ENCODE measurements at regions not wholly inside any gene's neighbourhood (a gene's known extent, or its start where the extent isn't known, plus 50 kb on each side); places are given as distances from the start of the nearest gene placed in this dataset.

- TF ChIP-seq CTCF (IDR thresholded peaks at IDR 0.05; ENCODE audit: low read depth, low read length), result no peak
- peaks cover 47% of the 10 kb centered on the region for H3K9me3 ChIP-seq (ENCODE audit: control insufficient read depth, insufficient read depth, low read length)
- CTCF ChIA-PET, result no interaction called here
These were observed 151.1 kb upstream of the MKI67 start for GRCh38 chr10:128277267-128277840.

GRCh38 chr10:128278362-128278761 is 152.1 kb upstream of the MKI67 start:
- peaks cover 40% of the 10 kb centered on the region for H3K9me3 ChIP-seq (ENCODE audit: control insufficient read depth, insufficient read depth, low read length)
- POLR2A ChIA-PET, result no interaction called here
- TF ChIP-seq CTCF (IDR thresholded peaks at IDR 0.05; ENCODE audit: low read depth, low read length), result no peak
- no peaks in the 10 kb centered on the region for H3K27me3 ChIP-seq (ENCODE audit: control insufficient read depth, insufficient read depth, low read length)
- CTCF ChIA-PET, result no interaction called here
- H3K4me3 ChIP-seq (ENCODE audit: low read depth, low read length), result no peak overlapping the region
- no peak overlapping the region for H3K27ac ChIP-seq (ENCODE audit: low read depth, low read length)
- DNase-seq (ENCODE audit: low read depth, low spot score), result no peak

More at GRCh38 chr10:128277267-128277840, 151.1 kb upstream of the MKI67 start:
- Histone ChIP-seq H3K27me3 (ENCODE audit: control insufficient read depth, insufficient read depth, low read length) (no peaks in the 10 kb centered on the region), H3K4me3 (ENCODE audit: low read depth, low read length) (no peak overlapping the region), H3K27ac (ENCODE audit: low read depth, low read length) (no peak overlapping the region)
- no peak for DNase-seq (ENCODE audit: low read depth, low spot score)
- POLR2A ChIA-PET, result no interaction called here

- Histone ChIP-seq H3K9me3 (ENCODE audit: control insufficient read depth, insufficient read depth, low read length) (peaks cover 56% of the 10 kb centered on the region), H3K4me3 (ENCODE audit: low read depth, low read length) (no peak overlapping the region), H3K27me3 (ENCODE audit: control insufficient read depth, insufficient read depth, low read length) (no peaks in the 10 kb centered on the region), H3K27ac (ENCODE audit: low read depth, low read length) (no peak overlapping the region)
- POLR2A ChIA-PET, result no interaction called here
- CTCF ChIA-PET, result interaction anchor here (0.6 kb wide), 1 partner anchor 16 kb away, joined by 3 read pairs; no protein-coding TSS in a partner anchor
- no peak for DNase-seq (ENCODE audit: low read depth, low spot score)
- no peak for TF ChIP-seq CTCF (IDR thresholded peaks at IDR 0.05; ENCODE audit: low read depth, low read length)
These were observed 154.0 kb upstream of the MKI67 start for GRCh38 chr10:128280271-128280670.

GRCh38 chr10:128281343-128281742 is 155.1 kb upstream of the MKI67 start:
- ChIA-PET POLR2A (no interaction called here), CTCF (no interaction called here)
- DNase-seq (ENCODE audit: low read depth, low spot score), result no peak
- Histone ChIP-seq H3K27me3 (ENCODE audit: control insufficient read depth, insufficient read depth, low read length) (no peaks in the 10 kb centered on the region), H3K27ac (ENCODE audit: low read depth, low read length) (no peak overlapping the region), H3K4me3 (ENCODE audit: low read depth, low read length) (no peak overlapping the region), H3K9me3 (ENCODE audit: control insufficient read depth, insufficient read depth, low read length) (peaks cover 55% of the 10 kb centered on the region)
- TF ChIP-seq CTCF (IDR thresholded peaks at IDR 0.05; ENCODE audit: low read depth, low read length), result no peak

GRCh38 chr10:128281861-128282260 is 155.6 kb upstream of the MKI67 start:
- no peak overlapping the region for H3K4me3 ChIP-seq (ENCODE audit: low read depth, low read length)
- H3K27me3 ChIP-seq (ENCODE audit: control insufficient read depth, insufficient read depth, low read length), result no peaks in the 10 kb centered on the region
- no peak overlapping the region for H3K27ac ChIP-seq (ENCODE audit: low read depth, low read length)
- peaks cover 59% of the 10 kb centered on the region for H3K9me3 ChIP-seq (ENCODE audit: control insufficient read depth, insufficient read depth, low read length)
- DNase-seq (ENCODE audit: low read depth, low spot score), result no peak
- POLR2A ChIA-PET, result no interaction called here
- TF ChIP-seq CTCF (IDR thresholded peaks at IDR 0.05; ENCODE audit: low read depth, low read length), result no peak
- CTCF ChIA-PET, result no interaction called here
